ENCODE measurements at regions not wholly inside any gene's neighbourhood (a gene's known extent, or its start where the extent isn't known, plus 50 kb on each side); places are given as distances from the start of the nearest gene placed in this dataset.
"Not testable (repeated sequence)": the region's sequence is repeated elsewhere in the genome, so short reads cannot be mapped to it uniquely, and the experiment has no call there.

- no peak for DNase-seq (ENCODE audit: low read depth)
These were observed 280.3 kb downstream of the BCAT1 start for GRCh38 chr12:24668563-24668962.

GRCh38 chr12:24664161-24664880 is 284.6 kb downstream of the BCAT1 start:
- no peak for DNase-seq (ENCODE audit: low read depth)

- DNase-seq (ENCODE audit: low read depth): no peak
These were observed 287.2 kb downstream of the BCAT1 start for GRCh38 chr12:24661657-24662096.

GRCh38 chr12:24659016-24659415 is 289.9 kb downstream of the BCAT1 start:
- DNase-seq (ENCODE audit: low read depth): no peak

GRCh38 chr12:24654344-24654743 is 294.6 kb downstream of the BCAT1 start:
- DNase-seq (ENCODE audit: low read depth): not testable (repeated sequence)

GRCh38 chr12:24649634-24650033 is 299.3 kb downstream of the BCAT1 start:
- no peak for DNase-seq (ENCODE audit: low read depth)

GRCh38 chr12:24649209-24649608 is 299.7 kb downstream of the BCAT1 start:
- DNase-seq (ENCODE audit: low read depth): no peak

GRCh38 chr12:24645254-24645653 is 303.6 kb downstream of the BCAT1 start:
- no peak for DNase-seq (ENCODE audit: low read depth)

- DNase-seq (ENCODE audit: low read depth): no peak
These were observed 305.5 kb downstream of the BCAT1 start for GRCh38 chr12:24643120-24644119.

- DNase-seq (ENCODE audit: low read depth): no peak
These were observed 309.3 kb downstream of the BCAT1 start for GRCh38 chr12:24639641-24640040.

GRCh38 chr12:24632466-24632865 is 316.4 kb downstream of the BCAT1 start:
- no peak for DNase-seq (ENCODE audit: low read depth)

- no peak for DNase-seq (ENCODE audit: low read depth)
These were observed 317.1 kb downstream of the BCAT1 start for GRCh38 chr12:24631676-24632426.

- DNase-seq (ENCODE audit: low read depth): no peak
These were observed 318.0 kb downstream of the BCAT1 start for GRCh38 chr12:24630856-24631255.

- DNase-seq (ENCODE audit: low read depth): no peak
These were observed 318.5 kb downstream of the BCAT1 start for GRCh38 chr12:24630446-24630845.

- DNase-seq (ENCODE audit: low read depth): no peak
These were observed 323.8 kb downstream of the BCAT1 start for GRCh38 chr12:24625103-24625502.

- not testable (repeated sequence) for DNase-seq (ENCODE audit: low read depth)
These were observed 328.9 kb downstream of the BCAT1 start for GRCh38 chr12:24619954-24620353.

GRCh38 chr12:24617471-24617870 is 331.4 kb downstream of the BCAT1 start:
- no peak for DNase-seq (ENCODE audit: low read depth)

GRCh38 chr12:24615967-24616411 is 332.9 kb downstream of the BCAT1 start:
- DNase-seq (ENCODE audit: low read depth): no peak

- DNase-seq (ENCODE audit: low read depth): no peak
These were observed 340.1 kb downstream of the BCAT1 start for GRCh38 chr12:24608637-24609285.

- DNase-seq (ENCODE audit: low read depth): no peak
These were observed 340.8 kb downstream of the BCAT1 start for GRCh38 chr12:24608108-24608507.

- DNase-seq (ENCODE audit: low read depth): no peak
These were observed 343.0 kb downstream of the BCAT1 start for GRCh38 chr12:24605916-24606315.

GRCh38 chr12:24605466-24605865 is 343.4 kb downstream of the BCAT1 start:
- DNase-seq (ENCODE audit: low read depth): no peak
